IPS-NIHi7 (cell line): ENCODE measurements at regions not wholly inside any gene's neighbourhood (a gene's known extent, or its start where the extent isn't known, plus 50 kb on each side); places are given as distances from the start of the nearest gene placed in this dataset.

Source experiments
- DNase-seq: peaks from one replicate; pipeline ENCODE4 v3.0.0; 2012; ENCODE audit warnings: mixed read lengths; ENCODE audit errors: extremely low spot score

- no peak for DNase-seq
These were observed 134.9 kb upstream of the THBS1 start for GRCh38 chr15:39445931-39446330.

- DNase-seq = no peak
These were observed 133.5 kb upstream of the THBS1 start for GRCh38 chr15:39447346-39447745.

- no peak for DNase-seq
These were observed 133.0 kb upstream of the THBS1 start for GRCh38 chr15:39447881-39448280.

- no peak for DNase-seq
These were observed 132.5 kb upstream of the THBS1 start for GRCh38 chr15:39448409-39448808.

- DNase-seq = no peak
These were observed 129.7 kb upstream of the THBS1 start for GRCh38 chr15:39451121-39451688.

GRCh38 chr15:39451871-39452270 is 129.0 kb upstream of the THBS1 start:
- no peak for DNase-seq

GRCh38 chr15:39453620-39454019 is 127.3 kb upstream of the THBS1 start:
- DNase-seq = no peak

- no peak for DNase-seq
These were observed 126.5 kb upstream of the THBS1 start for GRCh38 chr15:39454189-39454986.

GRCh38 chr15:39455471-39455991 is 125.3 kb upstream of the THBS1 start:
- no peak for DNase-seq

GRCh38 chr15:39456159-39456558 is 124.7 kb upstream of the THBS1 start:
- DNase-seq = no peak

- DNase-seq = no peak
These were observed 124.1 kb upstream of the THBS1 start for GRCh38 chr15:39456582-39457330.

GRCh38 chr15:39458131-39458530 is 122.7 kb upstream of the THBS1 start:
- no peak for DNase-seq

- DNase-seq = no peak
These were observed 121.3 kb upstream of the THBS1 start for GRCh38 chr15:39459548-39459947.

GRCh38 chr15:39460748-39461147 is 120.1 kb upstream of the THBS1 start:
- DNase-seq = no peak

- DNase-seq = no peak
These were observed 119.2 kb upstream of the THBS1 start for GRCh38 chr15:39461536-39462130.

- no peak for DNase-seq
These were observed 118.2 kb upstream of the THBS1 start for GRCh38 chr15:39462691-39463090.

GRCh38 chr15:39465843-39466749 is 114.8 kb upstream of the THBS1 start:
- no peak for DNase-seq

- no peak for DNase-seq
These were observed 114.2 kb upstream of the THBS1 start for GRCh38 chr15:39466750-39467105.

- DNase-seq = no peak
These were observed 112.5 kb upstream of the THBS1 start for GRCh38 chr15:39468331-39468730.

GRCh38 chr15:39468828-39469227 is 112.1 kb upstream of the THBS1 start:
- DNase-seq = no peak
